ENCODE measurements at regions not wholly inside any gene's neighbourhood (a gene's known extent, or its start where the extent isn't known, plus 50 kb on each side); places are given as distances from the start of the nearest gene placed in this dataset.

DNA sequence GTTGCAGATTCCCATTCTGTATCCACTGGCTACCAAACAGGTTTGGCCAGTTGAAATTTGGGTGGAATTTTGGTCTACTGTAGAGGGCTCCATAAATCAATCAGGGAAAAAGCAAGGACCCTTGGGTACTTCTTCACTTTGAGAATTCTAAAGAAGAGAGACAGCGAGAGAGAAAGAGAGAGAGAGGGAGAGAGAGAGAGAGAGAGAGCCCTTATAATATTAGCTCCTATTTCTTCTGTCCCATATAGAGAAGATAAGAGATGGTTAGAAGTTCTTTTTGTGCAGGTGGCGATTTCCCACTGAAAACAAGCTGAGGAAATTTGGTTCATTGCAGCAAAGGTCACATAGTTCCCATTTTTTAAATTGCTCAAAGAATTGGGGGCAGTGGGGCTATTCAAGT lies 88.6 kb upstream of the ZNF536 start:
- no peak for TF ChIP-seq POLR2A (IDR thresholded peaks at IDR 0.05)
- TF ChIP-seq, protein P1, sequence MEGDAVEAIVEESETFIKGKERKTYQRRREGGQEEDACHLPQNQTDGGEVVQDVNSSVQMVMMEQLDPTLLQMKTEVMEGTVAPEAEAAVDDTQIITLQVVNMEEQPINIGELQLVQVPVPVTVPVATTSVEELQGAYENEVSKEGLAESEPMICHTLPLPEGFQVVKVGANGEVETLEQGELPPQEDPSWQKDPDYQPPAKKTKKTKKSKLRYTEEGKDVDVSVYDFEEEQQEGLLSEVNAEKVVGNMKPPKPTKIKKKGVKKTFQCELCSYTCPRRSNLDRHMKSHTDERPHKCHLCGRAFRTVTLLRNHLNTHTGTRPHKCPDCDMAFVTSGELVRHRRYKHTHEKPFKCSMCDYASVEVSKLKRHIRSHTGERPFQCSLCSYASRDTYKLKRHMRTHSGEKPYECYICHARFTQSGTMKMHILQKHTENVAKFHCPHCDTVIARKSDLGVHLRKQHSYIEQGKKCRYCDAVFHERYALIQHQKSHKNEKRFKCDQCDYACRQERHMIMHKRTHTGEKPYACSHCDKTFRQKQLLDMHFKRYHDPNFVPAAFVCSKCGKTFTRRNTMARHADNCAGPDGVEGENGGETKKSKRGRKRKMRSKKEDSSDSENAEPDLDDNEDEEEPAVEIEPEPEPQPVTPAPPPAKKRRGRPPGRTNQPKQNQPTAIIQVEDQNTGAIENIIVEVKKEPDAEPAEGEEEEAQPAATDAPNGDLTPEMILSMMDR (IDR thresholded peaks at IDR 0.05) = no peak

All from lower leg skin (tissue), 3 donors.